ENCODE measurements at regions not wholly inside any gene's neighbourhood (a gene's known extent, or its start where the extent isn't known, plus 50 kb on each side); places are given as distances from the start of the nearest gene placed in this dataset.
"Not testable (repeated sequence)": the region's sequence is repeated elsewhere in the genome, so short reads cannot be mapped to it uniquely, and the experiment has no call there.

- no peak overlapping the region for H3K9ac ChIP-seq (ENCODE audit: low read length)
- no peak overlapping the region for H3K27ac ChIP-seq (ENCODE audit: low read depth, low read length)
- no peaks in the 10 kb centered on the region for H4K20me1 ChIP-seq (ENCODE audit: low read depth, low read length)
- no peak overlapping the region for H3K4me3 ChIP-seq (ENCODE audit: insufficient read depth, low read length, poor library complexity, severe bottlenecking)
- H2AFZ ChIP-seq (ENCODE audit: low read depth, low read length, severe bottlenecking): no peak overlapping the region
- H3K36me3 ChIP-seq (ENCODE audit: low read length): no peaks in the 10 kb centered on the region
- no peaks in the 10 kb centered on the region for H3K9me3 ChIP-seq (ENCODE audit: insufficient read depth, low read length)
- H3K27me3 ChIP-seq (ENCODE audit: low read length): no peaks in the 10 kb centered on the region
- H3F3A ChIP-seq (ENCODE audit: insufficient read depth): no peaks in the 10 kb centered on the region
- TF ChIP-seq EZH2phosphoT487 (conservative IDR thresholded peaks at IDR 0.05; ENCODE audit: low read length): no peak
- TF ChIP-seq, protein P1, sequence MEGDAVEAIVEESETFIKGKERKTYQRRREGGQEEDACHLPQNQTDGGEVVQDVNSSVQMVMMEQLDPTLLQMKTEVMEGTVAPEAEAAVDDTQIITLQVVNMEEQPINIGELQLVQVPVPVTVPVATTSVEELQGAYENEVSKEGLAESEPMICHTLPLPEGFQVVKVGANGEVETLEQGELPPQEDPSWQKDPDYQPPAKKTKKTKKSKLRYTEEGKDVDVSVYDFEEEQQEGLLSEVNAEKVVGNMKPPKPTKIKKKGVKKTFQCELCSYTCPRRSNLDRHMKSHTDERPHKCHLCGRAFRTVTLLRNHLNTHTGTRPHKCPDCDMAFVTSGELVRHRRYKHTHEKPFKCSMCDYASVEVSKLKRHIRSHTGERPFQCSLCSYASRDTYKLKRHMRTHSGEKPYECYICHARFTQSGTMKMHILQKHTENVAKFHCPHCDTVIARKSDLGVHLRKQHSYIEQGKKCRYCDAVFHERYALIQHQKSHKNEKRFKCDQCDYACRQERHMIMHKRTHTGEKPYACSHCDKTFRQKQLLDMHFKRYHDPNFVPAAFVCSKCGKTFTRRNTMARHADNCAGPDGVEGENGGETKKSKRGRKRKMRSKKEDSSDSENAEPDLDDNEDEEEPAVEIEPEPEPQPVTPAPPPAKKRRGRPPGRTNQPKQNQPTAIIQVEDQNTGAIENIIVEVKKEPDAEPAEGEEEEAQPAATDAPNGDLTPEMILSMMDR (IDR thresholded peaks at IDR 0.05; ENCODE audit: insufficient read depth, low read length, poor library complexity, severe bottlenecking): no peak
- H3K4me2 ChIP-seq (ENCODE audit: low read depth, low read length, poor library complexity, severe bottlenecking): no peak overlapping the region
- H3K79me2 ChIP-seq (ENCODE audit: insufficient read depth, low read length): no peaks in the 10 kb centered on the region
- no peaks in the 10 kb centered on the region for H3K9me2 ChIP-seq (replicated peaks; ENCODE audit: insufficient read depth, low read length)
Measured at GRCh38 chr12:34108967-34109366, 86.7 kb downstream of the ALG10 start.

DNA sequence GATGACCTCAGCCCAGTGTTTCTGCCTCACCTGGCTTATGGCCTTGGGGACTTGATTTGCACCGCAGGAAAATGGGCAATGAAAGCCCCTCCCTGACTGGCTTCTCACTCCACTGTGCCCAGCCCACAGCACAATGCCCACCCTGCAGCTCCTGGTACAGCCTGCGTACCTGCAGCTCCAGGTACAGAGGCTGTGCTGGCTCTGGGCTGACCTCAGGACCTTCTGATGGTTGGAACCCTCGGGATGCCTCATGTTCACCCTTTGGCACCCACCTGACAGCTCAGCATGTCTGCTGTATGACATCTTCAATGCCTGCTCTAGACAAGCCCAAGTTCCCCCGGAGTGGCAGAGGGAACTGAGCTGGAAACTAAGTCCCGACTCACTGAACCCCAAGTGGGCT lies 87.1 kb downstream of the ALG10 start:
- H3K27me3 ChIP-seq (ENCODE audit: low read length): no peaks in the 10 kb centered on the region
- H3K4me2 ChIP-seq (ENCODE audit: low read depth, low read length, poor library complexity, severe bottlenecking): no peak overlapping the region
- H2AFZ ChIP-seq (ENCODE audit: low read depth, low read length, severe bottlenecking): no peak overlapping the region
- H3K4me3 ChIP-seq (ENCODE audit: insufficient read depth, low read length, poor library complexity, severe bottlenecking): no peak overlapping the region
- no peaks in the 10 kb centered on the region for H3K79me2 ChIP-seq (ENCODE audit: insufficient read depth, low read length)
- H4K20me1 ChIP-seq (ENCODE audit: low read depth, low read length): no peaks in the 10 kb centered on the region
- no peak overlapping the region for H3K9ac ChIP-seq (ENCODE audit: low read length)
- TF ChIP-seq, protein P1 (IDR thresholded peaks at IDR 0.05; ENCODE audit: insufficient read depth, low read length, poor library complexity, severe bottlenecking): no peak
- TF ChIP-seq EZH2phosphoT487 (conservative IDR thresholded peaks at IDR 0.05; ENCODE audit: low read length): no peak
- H3K9me2 ChIP-seq (replicated peaks; ENCODE audit: insufficient read depth, low read length): no peaks in the 10 kb centered on the region
- H3K27ac ChIP-seq (ENCODE audit: low read depth, low read length): no peak overlapping the region
- no peaks in the 10 kb centered on the region for H3F3A ChIP-seq (ENCODE audit: insufficient read depth)
- no peaks in the 10 kb centered on the region for H3K36me3 ChIP-seq (ENCODE audit: low read length)
- H3K9me3 ChIP-seq (ENCODE audit: insufficient read depth, low read length): no peaks in the 10 kb centered on the region

DNA sequence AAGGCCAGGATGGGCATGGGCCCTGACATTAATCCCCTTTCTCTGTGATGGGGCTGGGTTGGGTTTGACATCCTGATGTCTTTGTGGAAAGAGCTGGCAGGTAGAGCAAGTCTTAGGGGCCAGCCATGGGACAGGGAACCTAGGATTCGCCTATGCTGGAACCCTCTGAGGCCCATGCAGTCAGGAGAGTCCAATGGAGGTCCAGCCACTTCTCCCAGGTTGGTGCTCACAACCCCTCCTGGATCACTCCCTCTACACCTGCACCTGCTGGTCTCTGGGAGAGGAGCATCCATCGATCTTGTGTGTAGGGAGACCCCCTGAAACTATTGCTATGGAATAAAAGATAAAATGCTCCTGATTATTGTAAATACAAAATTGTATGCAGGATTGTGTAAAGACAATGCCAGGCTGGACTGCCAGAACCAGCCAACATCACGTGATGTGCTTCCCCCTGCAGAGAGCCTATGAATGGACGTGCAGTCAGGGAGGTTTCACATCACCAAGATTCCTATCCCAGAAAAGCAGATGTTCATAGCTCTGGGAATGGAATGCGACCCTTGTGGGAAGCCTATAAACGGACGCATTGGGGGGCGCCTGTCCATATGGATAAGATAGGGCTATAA lies 87.7 kb downstream of the ALG10 start:
- not testable (repeated sequence) for H3K9me2 ChIP-seq (replicated peaks; ENCODE audit: insufficient read depth, low read length); H3K36me3 ChIP-seq (ENCODE audit: low read length); H3K4me3 ChIP-seq (ENCODE audit: insufficient read depth, low read length, poor library complexity, severe bottlenecking); H3K4me2 ChIP-seq (ENCODE audit: low read depth, low read length, poor library complexity, severe bottlenecking); H3K9ac ChIP-seq (ENCODE audit: low read length); H4K20me1 ChIP-seq (ENCODE audit: low read depth, low read length); H3K27ac ChIP-seq (ENCODE audit: low read depth, low read length); H3K27me3 ChIP-seq (ENCODE audit: low read length); H3K9me3 ChIP-seq (ENCODE audit: insufficient read depth, low read length); H3K79me2 ChIP-seq (ENCODE audit: insufficient read depth, low read length); H3F3A ChIP-seq (ENCODE audit: insufficient read depth); H2AFZ ChIP-seq (ENCODE audit: low read depth, low read length, severe bottlenecking)

- no peak overlapping the region for H3K27ac ChIP-seq (ENCODE audit: low read depth, low read length)
- no peak overlapping the region for H2AFZ ChIP-seq (ENCODE audit: low read depth, low read length, severe bottlenecking)
- TF ChIP-seq EZH2phosphoT487 (conservative IDR thresholded peaks at IDR 0.05; ENCODE audit: low read length): no peak
- TF ChIP-seq, protein P1 (IDR thresholded peaks at IDR 0.05; ENCODE audit: insufficient read depth, low read length, poor library complexity, severe bottlenecking): no peak
- no peaks in the 10 kb centered on the region for H3K36me3 ChIP-seq (ENCODE audit: low read length)
- H3K4me2 ChIP-seq (ENCODE audit: low read depth, low read length, poor library complexity, severe bottlenecking): no peak overlapping the region
- no peaks in the 10 kb centered on the region for H3K27me3 ChIP-seq (ENCODE audit: low read length)
- no peak overlapping the region for H3K4me3 ChIP-seq (ENCODE audit: insufficient read depth, low read length, poor library complexity, severe bottlenecking)
- no peak overlapping the region for H3K9ac ChIP-seq (ENCODE audit: low read length)
- H3K9me3 ChIP-seq (ENCODE audit: insufficient read depth, low read length): no peaks in the 10 kb centered on the region
- H3F3A ChIP-seq (ENCODE audit: insufficient read depth): no peaks in the 10 kb centered on the region
- no peaks in the 10 kb centered on the region for H4K20me1 ChIP-seq (ENCODE audit: low read depth, low read length)
- H3K79me2 ChIP-seq (ENCODE audit: insufficient read depth, low read length): no peaks in the 10 kb centered on the region
- no peaks in the 10 kb centered on the region for H3K9me2 ChIP-seq (replicated peaks; ENCODE audit: insufficient read depth, low read length)
Measured at GRCh38 chr12:34119366-34119765, 97.1 kb downstream of the ALG10 start.
